ENCODE measurements at regions not wholly inside any gene's neighbourhood (a gene's known extent, or its start where the extent isn't known, plus 50 kb on each side); places are given as distances from the start of the nearest gene placed in this dataset.
"Not testable (repeated sequence)": the region's sequence is repeated elsewhere in the genome, so short reads cannot be mapped to it uniquely, and the experiment has no call there.

- no peak for DNase-seq
Observed at GRCh38 chr11:92436034-92436920, 211.7 kb downstream of the FAT3 start.

GRCh38 chr11:92439133-92439532 lies 214.5 kb downstream of the FAT3 start:
- no peak for DNase-seq

GRCh38 chr11:92440701-92441442 lies 216.3 kb downstream of the FAT3 start:
- DNase-seq: no peak

DNA sequence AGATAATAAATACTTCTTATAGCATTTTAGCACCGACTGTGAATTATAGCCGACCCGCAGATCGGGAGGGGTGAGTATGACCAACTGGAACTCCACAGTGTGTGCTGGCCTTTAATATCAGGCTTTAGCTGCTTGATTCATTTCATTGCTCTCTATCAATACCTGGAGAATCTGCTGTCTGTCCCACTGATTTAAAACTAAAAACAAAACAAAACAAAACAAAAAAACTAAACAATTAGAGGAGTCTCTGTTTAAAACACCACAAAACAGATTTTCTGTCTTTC lies 216.8 kb downstream of the FAT3 start:
- no peak for DNase-seq

GRCh38 chr11:92443199-92443598 lies 218.6 kb downstream of the FAT3 start:
- DNase-seq: no peak

- DNase-seq: no peak
Observed at GRCh38 chr11:92447586-92447985, 223.0 kb downstream of the FAT3 start.

- no peak for DNase-seq
Observed at GRCh38 chr11:92449222-92449621, 224.6 kb downstream of the FAT3 start.

DNA sequence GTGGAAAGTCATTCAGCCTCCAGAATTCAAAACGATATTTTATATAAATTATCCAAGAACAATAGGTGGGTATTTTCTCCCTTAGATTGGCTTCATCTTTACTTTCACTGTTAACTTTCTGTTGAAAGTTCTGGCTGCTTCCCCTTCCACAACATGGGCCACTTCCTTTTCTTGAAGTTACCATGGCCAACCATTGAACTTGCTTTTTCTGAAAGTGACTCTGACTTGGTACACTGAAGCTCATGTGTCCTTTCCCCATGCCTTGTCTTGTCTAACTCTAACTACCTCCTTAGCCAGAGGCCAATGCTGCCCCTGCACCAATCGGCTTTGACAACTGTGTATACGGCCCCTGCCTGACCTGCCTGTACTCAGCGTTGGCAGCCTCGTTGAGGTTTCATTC lies 225.2 kb downstream of the FAT3 start:
- DNase-seq: no peak

DNA sequence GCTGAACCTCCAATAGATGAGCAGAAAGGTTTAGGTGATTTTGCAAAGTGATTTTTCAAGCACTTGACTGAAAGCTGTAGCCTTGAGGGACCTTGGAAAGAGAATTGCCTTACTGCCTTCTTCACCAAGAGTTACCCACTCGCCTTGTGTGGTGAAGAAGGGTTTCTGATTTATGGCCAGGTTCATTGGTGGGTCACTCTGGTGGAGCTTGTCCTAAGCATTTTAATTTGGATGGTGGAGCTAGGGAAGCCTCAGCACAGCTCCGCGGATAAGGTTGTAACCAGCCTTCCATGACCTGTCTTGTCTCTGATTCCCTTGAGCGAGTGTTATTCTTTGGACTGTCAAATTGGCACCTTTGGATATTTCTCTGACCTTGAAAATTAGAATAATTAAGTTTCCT lies 226.4 kb downstream of the FAT3 start:
- DNase-seq: no peak

DNA sequence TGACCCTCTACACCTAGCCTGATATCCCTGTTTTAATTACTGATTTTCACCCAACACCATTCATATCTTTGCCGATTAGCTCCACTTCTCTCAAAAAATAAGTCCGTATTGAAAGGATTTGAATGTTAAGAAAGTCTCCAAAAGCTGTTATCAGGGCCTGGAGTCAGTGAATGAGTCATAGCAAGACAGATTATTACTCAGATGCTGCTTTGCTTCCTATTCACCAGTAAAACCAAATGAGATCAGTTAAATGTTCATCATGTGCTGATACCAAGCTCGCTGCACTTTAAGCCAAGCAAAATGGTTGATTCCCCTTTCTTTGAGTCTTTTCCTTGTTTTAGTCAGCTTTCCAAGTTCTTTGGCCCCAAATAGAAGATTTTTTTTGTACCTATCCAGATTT lies 228.4 kb downstream of the FAT3 start:
- DNase-seq: no peak

GRCh38 chr11:92455210-92455790 lies 230.7 kb downstream of the FAT3 start:
- no peak for DNase-seq

- no peak for DNase-seq
Observed at GRCh38 chr11:92457250-92457649, 232.6 kb downstream of the FAT3 start.

DNA sequence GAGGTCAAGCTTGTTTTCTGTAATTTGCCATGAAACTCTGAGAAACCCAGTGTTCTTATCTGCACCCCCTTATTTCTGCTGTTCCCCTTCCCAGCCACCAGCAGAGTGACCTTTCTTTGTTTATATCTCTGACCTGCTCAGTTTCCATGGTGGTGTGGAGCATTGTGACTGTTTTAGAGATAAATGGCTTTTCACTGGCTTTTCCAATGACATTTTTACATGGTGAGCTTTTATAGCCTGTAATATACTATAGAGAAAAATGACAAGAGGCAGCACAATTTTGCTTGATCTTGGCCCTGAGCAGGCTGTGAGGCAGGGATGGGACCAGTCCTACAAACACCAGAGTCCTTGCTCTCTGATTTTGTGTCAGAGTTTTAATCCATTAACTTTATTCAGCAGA lies 233.9 kb downstream of the FAT3 start:
- no peak for DNase-seq

GRCh38 chr11:92460213-92460612 lies 235.6 kb downstream of the FAT3 start:
- DNase-seq: no peak

DNA sequence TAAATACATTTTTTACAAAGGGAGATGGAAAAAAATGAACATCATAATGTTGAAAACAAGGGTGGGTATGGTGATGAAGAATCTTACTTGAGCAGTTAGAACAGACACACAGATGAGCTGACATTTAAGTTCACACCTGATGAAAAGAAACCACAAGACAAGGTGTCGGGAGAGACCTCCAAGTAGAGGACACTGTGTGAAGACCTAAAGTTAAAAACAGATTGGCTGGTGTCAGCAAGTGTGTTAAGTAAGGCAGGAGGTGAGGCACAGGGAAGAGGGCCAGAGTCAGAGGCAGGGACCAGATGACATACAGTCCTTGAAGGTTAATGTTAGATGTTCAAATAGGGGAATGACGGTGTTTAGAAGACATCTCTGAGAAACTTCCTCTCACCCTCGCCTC lies 236.8 kb downstream of the FAT3 start:
- no peak for DNase-seq

DNA sequence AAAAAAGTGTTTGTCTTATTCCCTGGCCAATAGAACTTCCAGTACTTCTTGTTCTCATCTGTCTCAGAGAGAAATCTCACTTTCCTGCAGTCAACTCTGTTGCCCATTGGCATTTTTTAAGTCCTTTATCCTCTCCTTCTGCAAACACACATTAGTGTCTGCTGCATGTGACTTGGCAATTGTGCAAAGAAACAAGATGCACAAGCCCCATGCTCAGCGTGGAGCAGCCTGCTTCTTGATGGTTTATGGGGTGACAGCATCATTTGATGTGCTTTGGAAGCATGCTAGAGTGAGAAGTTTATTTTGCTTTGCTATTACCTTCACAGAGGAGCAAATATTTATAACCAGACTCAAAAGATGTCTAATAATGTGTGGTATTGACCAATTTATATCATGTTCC lies 238.2 kb downstream of the FAT3 start:
- DNase-seq: no peak

- no peak for DNase-seq
Observed at GRCh38 chr11:92464822-92465221, 240.2 kb downstream of the FAT3 start.

DNA sequence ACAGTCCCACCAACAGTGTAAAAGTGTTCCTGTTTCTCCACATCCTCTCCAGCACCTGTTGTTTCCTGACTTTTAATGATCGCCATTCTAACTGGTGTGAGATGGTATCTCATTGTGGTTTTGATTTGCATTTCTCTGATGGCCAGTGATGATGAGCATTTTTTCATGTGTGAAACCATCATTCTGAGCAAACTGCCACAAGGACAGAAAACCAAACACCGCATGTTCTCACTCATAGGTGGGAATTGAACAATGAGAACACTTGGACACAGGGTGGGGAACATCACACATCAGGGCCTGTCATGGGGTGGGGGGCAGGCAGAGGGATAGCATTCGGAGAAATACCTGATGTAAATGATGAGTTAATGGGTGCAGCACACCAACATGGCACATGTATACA lies 240.8 kb downstream of the FAT3 start:
- DNase-seq: not testable (repeated sequence)

- no peak for DNase-seq
Observed at GRCh38 chr11:92473736-92474135, 249.1 kb downstream of the FAT3 start.

DNA sequence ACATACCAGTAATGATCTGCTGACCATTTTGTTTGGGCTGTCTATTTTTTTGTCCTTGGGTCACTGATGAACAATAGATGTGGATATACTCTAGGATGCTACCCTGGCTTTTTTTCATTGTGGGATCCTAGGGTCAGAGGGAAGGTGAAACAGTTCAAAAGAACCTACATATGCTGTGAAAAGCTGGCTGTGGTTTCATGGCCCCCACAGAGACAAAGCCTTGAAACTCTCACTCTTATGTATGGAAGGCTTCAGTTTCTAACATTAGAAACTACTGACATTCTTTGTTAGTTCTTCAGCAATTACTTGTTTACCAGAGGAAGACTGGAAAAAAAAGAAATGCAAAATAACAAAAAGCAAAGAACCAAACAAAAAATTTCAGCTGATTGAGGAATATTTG lies 250.7 kb downstream of the FAT3 start:
- no peak for DNase-seq

DNA sequence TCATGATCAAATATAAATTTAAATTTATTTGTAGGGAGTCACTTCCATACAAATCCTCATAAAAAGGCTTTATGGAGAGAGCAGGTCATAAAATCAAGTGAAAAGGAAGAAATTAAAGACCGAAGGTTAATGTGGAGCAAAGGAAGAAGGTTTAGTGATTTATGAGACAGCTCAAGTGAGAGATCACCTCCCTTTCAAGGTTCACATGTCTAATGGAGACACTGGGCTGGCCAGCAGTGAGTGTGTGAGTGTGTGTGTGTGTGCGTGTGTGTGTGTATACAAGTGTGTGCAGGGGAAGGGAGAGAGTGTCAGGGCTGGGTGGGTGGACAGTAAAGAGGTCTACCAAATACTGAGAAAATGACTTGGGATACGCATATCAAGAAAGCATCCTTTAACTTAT lies 251.2 kb downstream of the FAT3 start:
- DNase-seq: no peak

DNA sequence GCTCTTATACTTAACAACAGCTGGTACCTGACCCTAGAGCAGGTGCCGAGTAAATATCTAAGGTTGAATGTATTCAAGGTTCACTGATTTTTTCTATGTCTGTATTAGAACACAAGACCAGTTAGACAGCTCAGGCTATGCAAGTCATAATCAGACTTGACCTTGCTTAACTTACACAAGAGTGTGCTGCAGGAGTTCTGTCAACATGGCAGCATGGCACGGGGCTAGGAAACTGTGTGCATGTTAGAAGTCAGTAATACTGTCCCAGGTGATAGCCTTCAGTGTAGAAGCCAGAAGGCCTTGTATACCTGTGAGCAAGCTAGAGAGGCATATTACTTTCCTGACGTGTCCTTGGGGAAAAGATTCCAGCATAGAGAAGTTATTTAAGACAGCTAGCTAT lies 253.1 kb downstream of the FAT3 start:
- DNase-seq: no peak

DNA sequence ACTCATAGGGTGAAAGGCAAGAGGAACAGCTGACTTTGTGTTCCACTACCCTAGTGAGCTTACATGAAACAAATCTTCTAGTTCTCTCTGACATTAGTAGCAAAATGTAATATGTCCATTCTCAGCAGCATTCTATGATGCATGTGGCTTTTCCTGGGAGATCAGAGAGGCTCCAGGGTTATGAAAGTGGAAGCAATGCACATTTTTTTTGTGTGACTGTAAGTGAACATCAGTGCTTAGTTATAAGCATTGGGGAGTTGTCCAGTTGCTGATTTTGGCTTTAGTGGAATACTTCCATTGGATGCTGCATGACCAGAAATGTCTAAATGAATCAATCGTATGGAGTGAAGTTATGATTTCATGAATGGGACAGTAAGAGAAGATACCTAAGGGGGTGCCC lies 255.9 kb downstream of the FAT3 start:
- no peak for DNase-seq

- no peak for DNase-seq
Observed at GRCh38 chr11:92482492-92483060, 258.0 kb downstream of the FAT3 start.

All from femur (tissue), 1 donor.